ENCODE measurements at regions not wholly inside any gene's neighbourhood (a gene's known extent, or its start where the extent isn't known, plus 50 kb on each side); places are given as distances from the start of the nearest gene placed in this dataset.
A peak's percentile ranks its signal among the peaks of the same experiment; 100 is the strongest.
"Not testable (repeated sequence)": the region's sequence is repeated elsewhere in the genome, so short reads cannot be mapped to it uniquely, and the experiment has no call there.

DNA sequence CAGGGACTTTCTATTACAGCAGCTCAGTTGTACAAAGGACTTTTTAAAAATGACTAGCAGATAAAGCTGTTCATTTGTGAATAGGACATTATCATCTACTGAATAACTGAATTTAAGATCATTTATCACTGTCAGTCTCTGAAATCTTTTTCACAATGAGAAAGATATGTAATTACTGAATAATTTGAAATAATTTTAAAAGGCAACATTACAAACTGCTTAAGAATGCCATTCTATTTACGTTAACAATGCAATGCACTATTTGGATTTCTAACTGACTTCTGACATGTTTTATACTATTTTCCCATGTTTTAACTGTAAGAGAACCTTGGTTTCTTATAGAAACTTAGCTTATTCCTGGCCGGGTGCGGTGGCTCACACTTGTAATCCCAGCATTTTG is 2033.0 kb upstream of the PCDH20 start:
- DNase-seq (ENCODE audit: extremely low spot score): no peak
- TF ChIP-seq NFRKB (IDR thresholded peaks at IDR 0.05): no peak
- TF ChIP-seq, protein P1, sequence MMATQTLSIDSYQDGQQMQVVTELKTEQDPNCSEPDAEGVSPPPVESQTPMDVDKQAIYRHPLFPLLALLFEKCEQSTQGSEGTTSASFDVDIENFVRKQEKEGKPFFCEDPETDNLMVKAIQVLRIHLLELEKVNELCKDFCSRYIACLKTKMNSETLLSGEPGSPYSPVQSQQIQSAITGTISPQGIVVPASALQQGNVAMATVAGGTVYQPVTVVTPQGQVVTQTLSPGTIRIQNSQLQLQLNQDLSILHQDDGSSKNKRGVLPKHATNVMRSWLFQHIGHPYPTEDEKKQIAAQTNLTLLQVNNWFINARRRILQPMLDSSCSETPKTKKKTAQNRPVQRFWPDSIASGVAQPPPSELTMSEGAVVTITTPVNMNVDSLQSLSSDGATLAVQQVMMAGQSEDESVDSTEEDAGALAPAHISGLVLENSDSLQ (IDR thresholded peaks at IDR 0.05): peak; percentile 79
- TF ChIP-seq SUZ12 (IDR thresholded peaks at IDR 0.05): no peak
- TF ChIP-seq TARDBP (IDR thresholded peaks at IDR 0.05): no peak
- ChIA-PET CTCF (no interaction called here), POLR2A (no interaction called here)

DNA sequence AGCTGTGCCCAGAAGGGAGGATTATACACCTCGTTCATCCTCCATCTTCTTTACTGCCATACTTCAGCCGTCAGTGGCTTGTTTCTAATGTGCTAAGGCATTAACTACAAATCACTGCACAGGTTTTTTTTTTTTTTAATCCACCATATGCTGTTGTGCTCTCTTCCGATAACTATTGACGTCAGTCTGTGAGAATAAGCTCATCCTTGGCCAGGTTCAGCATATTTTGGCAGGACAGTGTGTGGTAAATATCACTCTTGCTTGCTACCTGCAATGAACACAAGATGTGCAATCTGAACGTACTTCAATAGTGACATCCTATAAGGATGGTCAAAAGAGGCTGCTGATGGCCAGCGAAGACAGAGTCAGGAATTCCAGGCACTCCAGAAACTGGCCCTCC is 2030.7 kb upstream of the PCDH20 start:
- ChIA-PET CTCF (no interaction called here), POLR2A (no interaction called here)
- TF ChIP-seq ELF4 (IDR thresholded peaks at IDR 0.05) (no peak), L3MBTL2 (conservative IDR thresholded peaks at IDR 0.05) (no peak), FOXM1 (IDR thresholded peaks at IDR 0.05; ENCODE audit: borderline replicate concordance) (no peak), SUZ12 (IDR thresholded peaks at IDR 0.05) (no peak), ZNF384 (IDR thresholded peaks at IDR 0.05) (no peak), TARDBP (IDR thresholded peaks at IDR 0.05) (no peak), CTBP1 (IDR thresholded peaks at IDR 0.05; ENCODE audit: borderline replicate concordance) (no peak)
- TF ChIP-seq, protein P1 (IDR thresholded peaks at IDR 0.05): no peak
- no peak for DNase-seq (ENCODE audit: extremely low spot score)

DNA sequence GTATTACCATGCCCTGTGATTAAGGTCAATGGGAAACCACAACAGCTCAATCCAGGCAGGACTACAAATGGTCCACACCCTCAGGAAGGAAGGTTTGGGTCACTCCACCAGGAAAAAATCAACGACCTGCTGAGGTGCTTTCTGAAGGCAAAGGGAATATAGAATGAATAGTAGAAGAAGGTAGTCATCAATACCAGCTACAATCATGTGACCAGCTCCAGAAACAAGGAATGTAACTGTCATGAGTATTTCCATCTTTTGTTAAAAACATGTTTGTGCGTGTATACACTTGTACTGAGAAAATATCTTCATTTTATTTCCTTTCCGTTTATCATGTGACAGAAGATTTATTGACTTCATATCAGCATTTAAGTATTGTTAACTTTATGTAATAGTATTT is 2028.6 kb upstream of the PCDH20 start:
- CTCF ChIA-PET; DNase-seq (ENCODE audit: extremely low spot score); POLR2A ChIA-PET: not testable (repeated sequence)

DNA sequence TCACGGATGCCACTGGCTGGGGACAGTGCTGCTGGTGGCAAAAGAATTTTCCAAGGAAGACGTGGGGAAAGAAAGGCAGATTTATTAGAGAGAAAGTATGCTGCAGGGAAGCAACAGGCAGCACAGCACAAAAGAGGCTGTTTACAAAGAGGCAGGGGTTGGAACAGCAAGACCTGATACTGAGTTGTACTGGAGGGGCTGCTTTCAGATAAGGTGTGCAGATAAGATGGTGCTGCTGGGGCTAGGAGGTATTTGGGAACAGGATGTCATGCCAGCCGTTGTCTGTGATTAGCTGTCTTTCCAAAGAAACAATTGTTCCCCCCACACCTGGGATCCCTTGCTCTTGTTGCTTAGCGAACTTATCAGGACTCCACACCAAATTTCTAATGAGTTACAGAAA is 2023.3 kb upstream of the PCDH20 start:
- POLR2A ChIA-PET: interaction anchor here (0.6 kb wide), 1 partner anchor 16 kb away, joined by 4 read pairs; no protein-coding TSS in a partner anchor
- no peak for TF ChIP-seq BHLHE40 (IDR thresholded peaks at IDR 0.05; ENCODE audit: borderline replicate concordance)
- CTCF ChIA-PET: no interaction called here
- no peak for DNase-seq (ENCODE audit: extremely low spot score)

DNA sequence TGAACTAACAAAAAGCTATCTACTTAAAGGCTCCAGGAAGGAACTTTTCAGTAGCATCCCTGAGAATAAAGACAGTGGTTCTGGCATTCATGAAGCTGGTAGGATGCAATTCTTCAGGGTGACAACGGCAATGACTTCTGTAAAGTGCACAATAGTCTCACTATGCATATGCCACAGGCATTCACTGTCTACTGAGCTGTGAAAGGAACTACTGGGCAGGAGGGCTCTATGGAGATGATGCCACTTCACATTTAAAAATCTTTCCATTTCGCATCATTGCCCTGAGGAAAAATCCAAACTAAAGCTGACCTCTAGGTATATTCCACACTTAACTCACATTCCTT is 2020.6 kb upstream of the PCDH20 start:
- ChIA-PET POLR2A (no interaction called here), CTCF (interaction anchor here (0.6 to 1.1 kb wide), 3 partner anchors 8 to 142 kb away, joined by 3 read pairs; no protein-coding TSS in a partner anchor)
- TF ChIP-seq CTBP1 (IDR thresholded peaks at IDR 0.05; ENCODE audit: borderline replicate concordance): no peak
- no peak for TF ChIP-seq ELF4 (IDR thresholded peaks at IDR 0.05)
- no peak for TF ChIP-seq NFRKB (IDR thresholded peaks at IDR 0.05)
- TF ChIP-seq L3MBTL2 (conservative IDR thresholded peaks at IDR 0.05): no peak
- TF ChIP-seq FOXK2 (IDR thresholded peaks at IDR 0.05): no peak
- TF ChIP-seq SUZ12 (IDR thresholded peaks at IDR 0.05): no peak
- no peak for TF ChIP-seq HDGF (IDR thresholded peaks at IDR 0.05; ENCODE audit: borderline replicate concordance)
- TF ChIP-seq SP1 (IDR thresholded peaks at IDR 0.05): no peak
- TF ChIP-seq TARDBP (IDR thresholded peaks at IDR 0.05): no peak
- no peak for TF ChIP-seq LEF1 (IDR thresholded peaks at IDR 0.05; ENCODE audit: borderline replicate concordance)
- TF ChIP-seq ZNF384 (IDR thresholded peaks at IDR 0.05): no peak
- TF ChIP-seq, protein P1 (IDR thresholded peaks at IDR 0.05): no peak
- no peak for TF ChIP-seq BHLHE40 (IDR thresholded peaks at IDR 0.05; ENCODE audit: borderline replicate concordance)
- TF ChIP-seq FOXM1 (IDR thresholded peaks at IDR 0.05; ENCODE audit: borderline replicate concordance): no peak
- TF ChIP-seq FOXA1 (IDR thresholded peaks at IDR 0.05): no peak
- TF ChIP-seq ARNT (IDR thresholded peaks at IDR 0.05): no peak
- DNase-seq (ENCODE audit: extremely low spot score): no peak

DNA sequence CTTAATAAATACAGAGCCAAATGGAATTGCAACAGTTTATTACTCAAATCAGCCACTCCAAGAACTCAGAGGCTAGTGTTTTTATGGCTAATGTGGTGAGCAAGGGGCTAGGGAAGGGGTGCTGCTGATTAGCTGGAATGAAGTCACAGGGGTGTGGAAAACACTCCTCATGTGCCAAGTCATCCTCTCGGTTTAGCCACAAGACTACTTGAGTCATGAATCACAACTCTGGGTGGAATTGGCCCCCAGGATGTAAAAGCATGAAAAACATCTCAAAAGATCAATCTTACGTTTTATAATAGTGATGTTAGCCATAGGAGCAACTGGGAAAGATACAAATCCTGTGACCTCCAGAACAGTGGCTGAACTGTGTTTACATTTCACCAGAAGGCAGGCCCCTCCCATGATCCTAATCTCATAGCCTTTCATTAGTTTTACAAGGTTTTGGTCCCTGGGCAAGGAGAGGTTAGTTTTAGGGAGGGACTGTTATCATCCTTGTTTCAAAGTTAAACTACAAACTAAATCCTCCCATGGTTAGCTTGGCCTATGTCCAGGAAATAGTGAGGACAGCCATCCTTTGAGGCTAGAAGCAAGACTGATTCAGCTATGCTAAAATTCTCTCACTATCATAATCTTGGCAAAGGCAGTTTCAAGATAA is 2020.1 kb upstream of the PCDH20 start:
- ChIA-PET CTCF (interaction anchor here (1.1 kb wide), 1 partner anchor 67 kb away, joined by 3 read pairs; no protein-coding TSS in a partner anchor), POLR2A (no interaction called here)
- DNase-seq (ENCODE audit: extremely low spot score): no peak
- TF ChIP-seq FOXK2 (IDR thresholded peaks at IDR 0.05) (no peak), SP1 (IDR thresholded peaks at IDR 0.05) (no peak), NFRKB (IDR thresholded peaks at IDR 0.05) (no peak), HDGF (IDR thresholded peaks at IDR 0.05; ENCODE audit: borderline replicate concordance) (no peak), FOXA1 (IDR thresholded peaks at IDR 0.05) (no peak), L3MBTL2 (conservative IDR thresholded peaks at IDR 0.05) (no peak), CTBP1 (IDR thresholded peaks at IDR 0.05; ENCODE audit: borderline replicate concordance) (no peak), ZNF384 (IDR thresholded peaks at IDR 0.05) (no peak), BHLHE40 (IDR thresholded peaks at IDR 0.05; ENCODE audit: borderline replicate concordance) (no peak), SUZ12 (IDR thresholded peaks at IDR 0.05) (no peak), FOXM1 (IDR thresholded peaks at IDR 0.05; ENCODE audit: borderline replicate concordance) (no peak), TARDBP (IDR thresholded peaks at IDR 0.05) (no peak), ARNT (IDR thresholded peaks at IDR 0.05) (no peak), LEF1 (IDR thresholded peaks at IDR 0.05; ENCODE audit: borderline replicate concordance) (no peak), ELF4 (IDR thresholded peaks at IDR 0.05) (no peak)
- TF ChIP-seq, protein P1 (IDR thresholded peaks at IDR 0.05): no peak

Data from HEK293T (cell line).